ENCODE measurements at regions not wholly inside any gene's neighbourhood (a gene's known extent, or its start where the extent isn't known, plus 50 kb on each side); places are given as distances from the start of the nearest gene placed in this dataset.

DNA sequence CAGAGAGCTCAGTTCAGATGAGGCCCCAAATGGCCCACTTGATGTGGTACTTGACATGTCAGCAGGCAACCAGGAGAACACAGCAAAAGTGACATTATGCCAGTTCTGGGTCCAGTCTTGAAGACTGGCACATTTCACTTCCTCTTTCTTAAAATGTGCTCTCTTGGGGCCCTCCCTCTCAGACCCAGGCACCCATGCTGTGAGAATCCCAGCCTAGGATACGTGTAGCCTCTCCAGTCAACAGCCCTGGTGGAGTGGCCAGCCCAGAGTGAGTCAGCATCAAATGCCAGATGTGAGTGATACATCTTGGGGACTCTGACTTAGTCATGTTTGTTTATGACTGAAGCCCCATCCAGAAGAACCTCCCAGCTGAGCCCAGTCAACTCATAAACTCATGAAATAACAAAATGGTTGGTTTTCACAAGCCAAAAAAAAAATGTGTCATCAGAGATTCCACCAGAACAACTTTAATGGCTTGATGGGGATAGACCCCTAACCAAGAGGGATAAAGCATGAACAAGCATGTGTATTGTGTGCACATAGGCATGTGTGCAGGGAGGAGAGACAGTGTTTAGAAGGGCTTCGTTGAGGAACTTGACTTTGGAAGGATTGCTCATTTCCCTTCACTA is 82.5 kb upstream of the TNRC6C start (continued):
- peak; percentile 25; the same call in 1 of the 2 replicates for TF ChIP-seq FOXP4 (CRISPR knock-in tag; IDR thresholded peaks at IDR 0.05; ENCODE audit: borderline replicate concordance)
- TF ChIP-seq MTA1 (IDR thresholded peaks at IDR 0.05; ENCODE audit: borderline replicate concordance) = peak; percentile 40; the same call in 1 of the 2 replicates
- TF ChIP-seq FOSL1 (tag; conservative IDR thresholded peaks at IDR 0.05) = peak; percentile 96
- peak; percentile 82 for TF ChIP-seq PKNOX1 (IDR thresholded peaks at IDR 0.05)
- peak; percentile 51; the same call in 1 of the 2 replicates for TF ChIP-seq CREB3 (tag; conservative IDR thresholded peaks at IDR 0.05; ENCODE audit: low read depth)
- TF ChIP-seq MCM5 (IDR thresholded peaks at IDR 0.05; ENCODE audit: low read depth) = no peak
- TF ChIP-seq, protein P1, sequence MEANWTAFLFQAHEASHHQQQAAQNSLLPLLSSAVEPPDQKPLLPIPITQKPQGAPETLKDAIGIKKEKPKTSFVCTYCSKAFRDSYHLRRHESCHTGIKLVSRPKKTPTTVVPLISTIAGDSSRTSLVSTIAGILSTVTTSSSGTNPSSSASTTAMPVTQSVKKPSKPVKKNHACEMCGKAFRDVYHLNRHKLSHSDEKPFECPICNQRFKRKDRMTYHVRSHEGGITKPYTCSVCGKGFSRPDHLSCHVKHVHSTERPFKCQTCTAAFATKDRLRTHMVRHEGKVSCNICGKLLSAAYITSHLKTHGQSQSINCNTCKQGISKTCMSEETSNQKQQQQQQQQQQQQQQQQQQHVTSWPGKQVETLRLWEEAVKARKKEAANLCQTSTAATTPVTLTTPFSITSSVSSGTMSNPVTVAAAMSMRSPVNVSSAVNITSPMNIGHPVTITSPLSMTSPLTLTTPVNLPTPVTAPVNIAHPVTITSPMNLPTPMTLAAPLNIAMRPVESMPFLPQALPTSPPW (CRISPR knock-in tag; IDR thresholded peaks at IDR 0.05) = peak; percentile 43; the same call in 1 of the 2 replicates
- no peak for TF ChIP-seq NR2F6 (CRISPR knock-in tag; IDR thresholded peaks at IDR 0.05)
- TF ChIP-seq EWSR1 (IDR thresholded peaks at IDR 0.05; ENCODE audit: borderline replicate concordance, low read depth, partially characterized antibody) = no peak
- peak; percentile 87 for TF ChIP-seq EHMT2 (IDR thresholded peaks at IDR 0.05)
- TF ChIP-seq TEAD4 (IDR thresholded peaks at IDR 0.05; ENCODE audit: low read length) = peak; percentile 28; the same call in 1 of the 2 replicates
- no peak for TF ChIP-seq TEAD4 (CRISPR knock-in tag; IDR thresholded peaks at IDR 0.05; ENCODE audit: borderline replicate concordance)
- TF ChIP-seq ZNF41 (CRISPR knock-in tag; conservative IDR thresholded peaks at IDR 0.05) = no peak
- peak; percentile 79; the same call in 1 of the 2 replicates for TF ChIP-seq CTBP1 (IDR thresholded peaks at IDR 0.05; ENCODE audit: borderline replicate concordance)
- TF ChIP-seq KLF1 (tag; IDR thresholded peaks at IDR 0.05) = no peak
- peak; percentile 27; the same call in 1 of the 2 replicates for TF ChIP-seq USF1 (CRISPR knock-in tag; IDR thresholded peaks at IDR 0.05)
- TF ChIP-seq MTF1 (CRISPR knock-in tag; IDR thresholded peaks at IDR 0.05; ENCODE audit: borderline replicate concordance) = no peak
- TF ChIP-seq RBFOX2 (IDR thresholded peaks at IDR 0.05; ENCODE audit: low read depth, low read length) = no peak
- TF ChIP-seq MAFG (tag; conservative IDR thresholded peaks at IDR 0.05) = peak; percentile 95
- TF ChIP-seq ZSCAN32 (CRISPR knock-in tag; IDR thresholded peaks at IDR 0.05) = no peak
- TF ChIP-seq PPARD (CRISPR knock-in tag; IDR thresholded peaks at IDR 0.05) = no peak
- TF ChIP-seq NR2C2 (CRISPR knock-in tag; IDR thresholded peaks at IDR 0.05) = no peak
- TF ChIP-seq NR2C2 (tag; IDR thresholded peaks at IDR 0.05) = peak; percentile 40; the same call in 1 of the 2 replicates
- peak; percentile 23 for TF ChIP-seq TBP (optimal IDR thresholded peaks at IDR 0.05; ENCODE audit: low read depth, low read length)
